Kidney glomerular epithelial cell (primary cell): ENCODE measurements at regions not wholly inside any gene's neighbourhood (a gene's known extent, or its start where the extent isn't known, plus 50 kb on each side); places are given as distances from the start of the nearest gene placed in this dataset.

Experiments
- DNase-seq: peaks from one replicate; lab custom pipeline; 2025; lab: John Stamatoyannopoulos, UW

DNA sequence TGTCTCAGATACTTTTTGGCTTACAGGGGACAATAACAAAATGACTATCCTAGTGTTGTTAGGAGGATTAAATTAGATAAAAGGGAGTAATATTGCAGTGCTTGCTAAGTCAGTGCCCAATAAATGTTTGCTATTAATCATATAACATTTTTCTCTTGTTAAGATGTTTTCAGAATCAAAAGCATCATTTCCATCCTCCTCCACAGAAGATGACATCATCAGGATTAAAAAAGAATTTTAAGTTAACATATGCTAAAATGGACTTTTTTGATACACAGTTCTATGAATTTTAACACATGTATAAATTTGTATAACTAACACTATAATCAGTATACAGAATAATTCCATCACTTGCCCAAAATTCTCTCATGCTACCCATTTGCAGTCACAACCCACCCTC lies 492.6 kb downstream of the GRIN2A start:
- DNase-seq, result no peak

DNA sequence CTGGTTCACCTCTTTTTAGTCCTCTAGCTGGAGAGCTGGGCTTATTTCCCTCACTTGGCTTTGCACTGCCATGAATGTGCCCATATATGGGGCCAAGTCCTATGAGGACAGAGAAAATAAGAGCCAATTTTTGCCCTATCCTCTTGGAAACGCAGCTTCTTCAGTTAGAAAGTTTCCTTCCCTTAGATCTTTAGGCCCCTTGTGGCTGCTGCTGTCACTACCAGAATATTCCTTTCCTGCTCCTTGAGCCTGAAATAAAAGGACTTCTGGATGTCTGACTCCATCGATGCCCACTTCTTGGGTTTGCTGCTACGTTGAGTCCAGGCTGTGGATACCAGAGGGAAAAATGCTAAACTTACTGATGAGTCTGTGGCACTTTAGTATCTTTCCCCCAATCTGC lies 487.1 kb downstream of the GRIN2A start:
- no peak for DNase-seq
